WI38 (cell line): ENCODE measurements at regions not wholly inside any gene's neighbourhood (a gene's known extent, or its start where the extent isn't known, plus 50 kb on each side); places are given as distances from the start of the nearest gene placed in this dataset.

Experiments
- H3K4me3 ChIP-seq: 2 replicates; pipeline ENCODE4 v1.5.1; 2011; ENCODE audit warnings: low read depth, mild to moderate bottlenecking, control low read depth, low read length
- CTCF ChIP-seq: IDR thresholded peaks from 2 replicates; pipeline ENCODE4 v1.5.1; 2012; ENCODE audit warnings: low read depth, mild to moderate bottlenecking, control low read depth, low read length

GRCh38 chr10:44060719-44061118 is 324.2 kb downstream of the CXCL12 start:
- no peak overlapping the region for H3K4me3 ChIP-seq
- TF ChIP-seq CTCF, result no peak

GRCh38 chr10:44060221-44060620 is 324.7 kb downstream of the CXCL12 start:
- H3K4me3 ChIP-seq, result no peak overlapping the region
- no peak for TF ChIP-seq CTCF

GRCh38 chr10:44058259-44058658 is 326.6 kb downstream of the CXCL12 start:
- no peak overlapping the region for H3K4me3 ChIP-seq
- no peak for TF ChIP-seq CTCF

GRCh38 chr10:44056967-44057805 is 327.7 kb downstream of the CXCL12 start:
- no peak overlapping the region for H3K4me3 ChIP-seq
- TF ChIP-seq CTCF, result no peak

GRCh38 chr10:44056206-44056605 is 328.7 kb downstream of the CXCL12 start:
- no peak overlapping the region for H3K4me3 ChIP-seq
- no peak for TF ChIP-seq CTCF

GRCh38 chr10:44054046-44054445 is 330.9 kb downstream of the CXCL12 start:
- no peak for TF ChIP-seq CTCF
- no peak overlapping the region for H3K4me3 ChIP-seq

- no peak for TF ChIP-seq CTCF
- no peak overlapping the region for H3K4me3 ChIP-seq
These were observed 331.5 kb downstream of the CXCL12 start for GRCh38 chr10:44053391-44053790.
